ENCODE measurements at regions not wholly inside any gene's neighbourhood (a gene's known extent, or its start where the extent isn't known, plus 50 kb on each side); places are given as distances from the start of the nearest gene placed in this dataset.

DNA sequence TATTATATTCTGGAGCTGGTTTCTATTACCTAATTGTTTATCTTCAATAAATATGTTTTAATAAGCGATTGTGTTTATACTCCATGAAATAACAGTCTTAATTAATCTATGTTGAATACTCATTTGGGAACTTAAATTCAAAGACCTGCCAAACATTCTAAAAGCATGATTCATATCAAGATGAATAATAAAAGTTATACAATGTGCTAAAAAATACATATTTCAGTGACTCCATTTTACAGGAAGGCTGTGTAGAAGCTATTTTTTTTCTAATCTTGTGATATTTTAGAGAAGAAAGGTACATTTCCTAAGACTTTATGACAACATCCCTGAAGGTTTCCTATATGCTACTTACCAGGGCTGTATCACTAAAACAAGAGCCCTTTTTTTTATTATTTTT, 417.9 kb downstream of the NFIB start:
- DNase-seq: no peak

DNA sequence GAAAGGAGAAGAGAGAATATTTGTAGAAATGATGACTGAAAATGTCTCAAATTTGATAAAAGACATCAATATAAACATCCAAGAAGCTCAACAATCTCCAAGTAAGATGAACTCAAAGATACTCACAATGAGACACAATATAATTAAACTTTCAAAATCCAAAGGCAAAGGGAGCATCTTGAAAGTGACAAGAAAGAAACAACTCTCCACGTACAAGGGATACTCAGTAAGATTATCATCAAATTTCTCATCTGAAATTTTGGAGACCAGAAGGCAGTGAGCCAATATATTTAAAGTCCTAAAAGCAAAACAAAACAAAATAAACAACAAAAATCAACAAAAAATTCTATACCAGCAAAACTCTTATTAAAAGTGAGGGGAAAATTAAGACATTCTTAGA, 428.7 kb downstream of the NFIB start:
- no peak for DNase-seq

DNA sequence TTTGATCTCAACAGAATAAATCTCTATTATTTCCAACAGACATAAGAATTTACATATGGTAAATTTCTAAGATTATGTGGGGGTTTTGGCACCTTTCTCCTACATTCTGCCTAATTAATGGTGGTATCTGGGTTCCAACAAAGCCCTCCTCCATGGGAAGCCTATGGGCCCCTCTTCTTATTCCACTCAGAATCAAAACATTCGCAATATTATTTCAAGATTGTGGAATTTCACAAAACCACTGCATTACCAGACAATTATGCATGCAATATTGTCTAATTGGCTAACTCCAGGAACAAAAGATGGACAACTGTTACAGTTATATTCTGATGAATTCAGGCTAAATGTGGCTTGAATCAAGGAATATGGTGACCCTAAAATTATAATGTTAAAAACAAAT, 434.0 kb downstream of the NFIB start:
- no peak for DNase-seq

DNA sequence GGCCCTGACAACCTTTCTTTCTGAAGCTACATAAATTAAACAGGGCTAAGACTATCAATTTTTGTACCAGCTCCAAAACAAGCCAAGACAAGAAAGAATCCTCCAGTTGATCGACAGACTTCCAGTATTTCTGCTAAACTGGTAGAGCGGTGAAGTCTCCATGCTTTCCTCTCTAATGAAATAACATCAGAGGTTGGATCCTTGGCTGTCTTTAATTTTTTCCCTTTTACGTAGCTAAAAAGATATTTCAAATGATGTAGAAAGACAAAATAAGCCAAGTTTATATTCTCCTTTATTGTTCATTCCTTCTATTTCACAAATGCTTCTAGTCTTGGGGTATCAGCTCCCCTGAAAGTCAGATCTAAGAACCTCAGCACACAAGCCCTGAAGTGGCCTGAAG, 434.9 kb downstream of the NFIB start:
- no peak for DNase-seq

DNA sequence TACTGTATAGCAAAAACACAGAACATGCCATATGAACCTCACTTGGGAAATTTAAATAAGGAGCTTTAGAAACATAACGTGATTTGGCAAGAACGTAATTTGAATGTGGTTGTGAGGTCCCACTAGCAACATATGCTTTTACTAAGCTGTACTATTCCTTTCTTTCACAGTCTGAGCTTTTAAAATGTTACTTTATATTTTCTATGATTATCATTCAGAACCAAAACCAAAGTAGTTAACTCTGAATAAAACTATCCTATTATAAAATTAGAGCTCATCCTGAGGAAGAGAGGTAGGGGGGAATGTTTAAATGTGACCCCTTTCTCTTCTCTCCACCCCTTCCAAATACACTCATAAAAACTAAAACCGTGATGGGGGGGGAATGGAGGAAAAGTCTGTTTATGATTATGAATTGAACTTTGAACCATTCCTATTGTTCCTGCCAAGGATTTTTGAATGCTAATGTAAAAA, 435.7 kb downstream of the NFIB start:
- peak; percentile 73 for DNase-seq

DNA sequence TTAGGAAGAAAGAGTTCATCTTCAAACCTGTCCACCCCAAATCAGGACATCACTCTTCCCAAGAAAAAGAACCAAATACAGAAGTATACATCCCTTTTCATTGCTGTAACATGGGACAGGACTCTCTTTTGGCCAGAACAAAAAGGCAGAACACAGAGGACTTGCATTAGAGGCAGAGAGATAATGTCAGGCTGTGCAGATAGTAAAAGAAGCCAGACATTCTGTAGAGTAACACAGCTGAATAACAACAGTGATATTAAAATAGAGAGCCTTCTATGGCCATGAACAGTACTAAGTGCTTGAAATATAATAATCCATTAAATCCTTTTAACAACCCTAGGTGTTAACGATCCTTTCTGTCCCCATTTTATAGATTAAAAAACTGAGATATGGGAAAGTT, 437.2 kb downstream of the NFIB start:
- no peak for DNase-seq

DNA sequence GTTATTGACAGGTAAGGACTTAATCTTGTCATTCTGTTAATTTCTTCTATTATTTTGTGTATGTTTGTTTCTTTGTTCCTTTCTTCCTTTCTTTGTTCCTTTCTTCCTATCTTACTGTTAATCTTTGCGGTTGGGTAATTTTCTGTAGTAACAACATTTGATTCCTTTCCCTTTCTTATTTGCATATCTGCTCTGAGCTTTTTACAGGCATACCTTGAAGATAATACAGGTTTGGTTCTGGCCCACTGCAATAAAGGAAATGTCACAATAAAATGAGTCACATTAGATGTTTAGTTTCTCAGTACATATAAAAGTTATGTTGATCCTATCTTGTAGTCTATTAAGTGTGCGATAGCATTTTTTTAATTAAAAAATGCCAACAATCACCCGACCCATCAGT, 440.7 kb downstream of the NFIB start:
- DNase-seq: no peak

DNA sequence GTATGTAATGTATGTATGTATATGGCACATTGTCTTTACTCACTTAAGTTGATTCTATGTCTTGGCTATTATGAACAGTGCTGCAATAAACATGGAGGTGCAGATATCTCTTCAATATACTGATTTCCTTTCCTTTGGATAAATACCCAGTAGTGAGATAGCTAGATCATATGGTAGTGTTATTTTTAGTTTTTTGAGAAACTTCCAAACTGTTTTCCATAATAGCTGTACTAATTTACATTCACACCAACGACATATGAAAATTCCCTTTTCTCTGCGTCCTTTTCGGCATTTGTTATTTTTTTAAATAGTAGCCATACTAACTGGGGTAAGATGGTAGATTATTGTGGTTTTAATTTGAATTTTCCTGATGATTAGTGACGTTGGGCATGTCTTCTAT, 445.6 kb downstream of the NFIB start:
- DNase-seq: no peak

DNA sequence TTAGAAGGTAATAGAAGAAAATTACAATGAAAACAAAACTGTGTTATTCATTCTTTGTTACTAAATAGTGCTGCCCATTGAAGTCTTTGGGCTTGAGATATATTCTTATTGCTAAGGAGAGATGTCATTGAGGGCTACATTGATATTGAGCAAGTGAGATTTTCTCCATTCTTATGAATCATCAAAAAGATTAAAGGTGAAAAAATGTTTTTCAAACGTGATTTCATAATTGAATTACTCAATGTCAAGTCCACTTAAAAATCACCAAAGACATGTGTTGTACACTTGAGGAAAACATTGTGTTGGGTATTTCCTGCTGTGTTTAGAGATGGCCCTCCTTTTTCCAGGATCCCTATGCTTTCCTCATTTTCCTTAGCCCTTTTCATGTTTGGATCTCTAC, 448.1 kb downstream of the NFIB start:
- DNase-seq: no peak

DNA sequence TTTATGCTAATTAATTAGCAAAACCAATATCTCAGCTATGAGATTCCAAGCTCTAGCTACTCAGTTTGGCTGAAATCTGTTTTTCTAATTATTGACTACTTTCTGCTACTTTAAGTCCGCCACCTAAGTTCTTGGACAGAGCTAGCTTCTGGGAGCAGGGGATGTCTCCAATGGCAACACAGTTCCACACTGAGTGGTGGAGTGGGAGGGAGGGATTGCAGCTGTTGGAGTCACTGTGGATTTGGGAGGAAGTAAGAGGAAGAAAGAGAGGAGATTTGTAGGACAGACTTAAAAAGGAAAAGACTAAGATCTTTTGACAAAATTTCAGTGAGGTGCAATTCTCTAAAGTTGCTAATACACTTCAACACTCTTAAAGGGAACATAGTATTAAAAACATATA, 450.8 kb downstream of the NFIB start:
- DNase-seq: peak; percentile 66

DNA sequence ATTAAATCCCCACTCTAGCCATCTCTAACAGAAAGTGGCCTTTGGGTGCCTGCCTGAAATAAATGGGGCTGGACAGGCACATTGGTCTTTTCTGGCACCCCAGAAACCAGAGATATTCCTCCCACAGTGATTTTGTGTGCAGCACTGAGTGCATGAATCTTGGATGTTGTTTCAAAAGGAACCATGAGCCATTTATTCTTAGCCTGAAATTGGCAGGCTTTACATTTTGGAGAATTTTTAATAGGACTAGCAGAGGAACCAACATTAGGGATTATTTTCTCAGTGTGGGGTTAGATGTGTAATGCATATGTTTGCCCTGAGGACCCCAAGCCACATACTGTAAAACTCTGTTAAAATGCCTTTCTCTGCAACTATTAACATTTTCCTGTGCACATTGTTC, 451.3 kb downstream of the NFIB start:
- no peak for DNase-seq

DNA sequence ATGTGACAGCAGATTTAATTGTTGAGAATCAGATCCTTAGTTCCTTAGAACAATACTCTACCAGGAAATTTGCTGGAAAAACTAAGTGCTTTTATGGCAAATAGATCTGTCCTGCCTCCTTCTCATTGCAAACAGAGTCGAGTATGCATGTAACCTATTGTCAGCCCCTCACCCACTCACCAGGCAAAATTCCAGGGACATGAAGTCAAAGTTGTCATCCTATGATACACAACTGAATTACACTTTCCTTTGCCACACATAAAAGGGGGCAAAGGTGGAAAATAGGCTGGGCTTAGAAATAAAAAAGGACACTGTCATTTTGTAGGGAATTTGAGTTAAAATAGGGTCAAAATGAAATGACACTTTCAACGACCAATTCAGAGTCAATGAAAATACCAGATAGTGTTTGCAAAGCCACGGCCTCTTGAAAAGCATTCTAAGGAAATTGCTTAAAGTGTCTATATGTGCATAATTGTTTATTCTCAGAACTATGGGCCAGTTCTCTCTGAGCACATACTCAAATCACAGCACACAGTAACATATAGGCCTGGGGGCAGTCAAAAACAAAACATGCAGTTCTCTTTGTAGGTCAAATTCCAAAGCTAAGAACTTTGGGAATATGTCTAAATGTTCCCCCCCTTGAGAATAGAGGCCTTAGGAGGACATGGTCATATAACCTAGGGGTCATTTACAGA, 452.8 kb downstream of the NFIB start:
- DNase-seq: no peak

DNA sequence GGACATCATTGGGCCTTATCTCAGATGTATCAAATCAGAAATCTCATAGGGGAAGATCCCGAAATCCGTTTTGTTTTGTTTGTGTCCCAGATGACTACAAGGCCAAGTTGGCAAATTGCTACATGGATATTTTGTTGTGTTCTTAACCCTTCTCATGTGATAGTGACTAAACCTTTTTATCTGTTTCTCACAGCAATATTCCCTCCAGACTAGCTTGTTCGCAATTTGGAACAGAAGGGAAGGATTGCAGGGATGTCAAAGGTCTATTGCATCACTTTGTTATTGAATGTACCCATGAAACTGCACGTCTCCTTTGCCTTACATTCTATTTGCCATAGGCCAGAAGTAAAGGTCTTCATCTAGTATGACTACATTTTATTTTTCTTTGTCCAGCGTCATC, 453.9 kb downstream of the NFIB start:
- no peak for DNase-seq

DNA sequence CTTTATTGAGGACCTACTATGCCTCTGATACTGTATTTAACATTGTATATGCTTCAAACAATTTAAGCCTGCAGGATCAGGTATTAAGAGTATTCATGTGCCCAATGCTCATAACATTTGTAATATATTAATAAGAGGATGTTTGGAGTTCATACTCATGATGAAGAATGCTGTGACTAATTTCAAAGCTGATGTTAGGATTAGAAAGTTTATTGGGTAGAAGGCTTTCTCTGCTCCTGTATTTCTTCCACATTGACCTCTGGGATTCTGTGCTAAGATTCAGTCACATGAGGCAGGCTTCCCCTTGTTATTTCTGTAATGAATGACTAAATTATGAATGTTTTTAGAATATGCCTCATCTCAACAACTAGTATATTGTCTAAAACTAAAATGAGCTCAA, 456.4 kb downstream of the NFIB start:
- no peak for DNase-seq

DNA sequence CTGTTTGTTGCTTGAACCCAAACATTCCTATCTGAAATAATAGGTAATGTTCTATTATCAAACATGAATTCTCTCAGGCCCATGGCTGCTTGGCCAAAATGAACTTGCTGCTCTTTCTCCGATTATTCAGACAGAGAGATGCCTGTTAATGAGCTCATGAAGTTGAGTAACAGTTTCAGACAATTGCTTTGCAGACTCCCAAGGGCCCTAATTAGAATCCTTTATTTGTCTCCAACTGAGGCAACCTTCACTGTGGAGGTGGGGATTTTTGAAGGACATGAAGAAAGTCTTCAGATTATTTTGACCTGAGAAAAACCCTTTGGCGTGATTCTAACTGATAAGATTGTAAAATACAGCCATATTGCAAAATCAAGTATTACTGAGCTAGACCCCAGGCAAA, 466.7 kb downstream of the NFIB start:
- peak; percentile 37 for DNase-seq

DNA sequence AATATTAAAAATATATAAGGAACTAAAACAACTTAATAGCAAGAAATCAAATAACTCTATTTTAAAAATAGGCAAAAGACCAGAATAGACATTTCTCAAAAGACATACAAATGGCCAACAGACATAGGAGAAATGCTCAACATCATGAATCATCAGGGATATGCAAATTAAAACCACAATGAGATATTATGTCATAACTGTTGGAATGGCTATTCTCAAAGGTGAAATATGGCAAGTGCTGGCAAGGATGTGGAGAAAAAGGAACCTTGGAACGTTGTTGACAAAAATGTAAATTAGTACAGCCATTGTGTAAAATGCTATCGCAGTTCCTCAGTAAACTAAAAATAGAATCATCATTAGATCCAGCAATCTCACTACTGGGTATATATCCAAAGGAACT, 468.5 kb downstream of the NFIB start:
- no peak for DNase-seq

DNA sequence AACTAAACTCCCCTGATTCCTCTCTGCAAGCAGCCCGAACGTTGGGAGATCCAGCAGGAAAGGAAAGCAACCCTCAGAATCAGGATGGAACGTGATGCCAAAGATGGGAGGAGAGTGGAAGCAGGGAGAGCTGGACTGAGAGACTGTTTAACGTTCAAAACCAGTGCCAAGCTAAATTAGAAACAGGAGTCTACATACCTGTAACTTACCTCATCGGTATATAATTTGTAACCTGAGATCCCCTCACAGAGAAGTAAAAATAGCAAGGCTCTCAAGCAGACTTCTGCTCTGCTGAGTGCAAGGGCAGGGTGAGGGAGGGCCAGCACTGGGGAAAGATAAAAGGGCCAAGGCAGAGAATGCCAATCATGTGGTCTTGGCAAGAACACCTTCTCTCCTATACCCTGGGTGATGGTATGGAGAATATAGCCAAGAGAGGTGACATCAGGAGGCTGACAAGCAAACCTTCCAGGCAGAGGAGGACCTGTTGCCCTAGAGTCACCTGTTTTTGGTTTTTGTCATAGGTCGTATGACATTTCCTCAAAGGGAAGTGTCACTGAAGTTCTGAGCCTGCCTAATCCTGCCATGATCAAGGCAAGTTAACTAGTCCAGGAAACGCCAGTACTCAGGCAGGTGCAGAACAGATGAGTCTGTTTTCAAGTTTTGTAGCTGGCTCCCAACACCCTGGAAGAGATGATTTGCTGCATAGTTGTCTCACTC, 472.0 kb downstream of the NFIB start:
- peak; percentile 37 for DNase-seq

DNA sequence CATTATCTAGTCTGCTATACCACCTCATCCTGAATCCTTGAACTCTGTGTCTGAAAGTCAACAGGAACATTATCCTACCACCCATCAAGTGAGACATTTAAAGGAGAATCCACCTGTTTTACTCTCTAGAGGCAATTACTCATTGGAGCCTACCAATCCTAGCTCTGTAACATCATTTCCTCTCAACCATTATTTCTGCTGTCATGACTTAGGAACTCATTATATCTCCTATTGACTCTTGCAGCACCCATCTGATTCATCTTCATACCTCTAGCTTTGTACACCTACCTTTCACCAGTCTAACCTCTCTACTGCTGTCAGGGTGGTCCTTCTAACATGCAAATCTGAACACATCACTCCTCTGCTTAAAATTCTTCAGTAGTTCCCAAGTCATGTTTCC, 481.5 kb downstream of the NFIB start:
- DNase-seq: no peak

DNA sequence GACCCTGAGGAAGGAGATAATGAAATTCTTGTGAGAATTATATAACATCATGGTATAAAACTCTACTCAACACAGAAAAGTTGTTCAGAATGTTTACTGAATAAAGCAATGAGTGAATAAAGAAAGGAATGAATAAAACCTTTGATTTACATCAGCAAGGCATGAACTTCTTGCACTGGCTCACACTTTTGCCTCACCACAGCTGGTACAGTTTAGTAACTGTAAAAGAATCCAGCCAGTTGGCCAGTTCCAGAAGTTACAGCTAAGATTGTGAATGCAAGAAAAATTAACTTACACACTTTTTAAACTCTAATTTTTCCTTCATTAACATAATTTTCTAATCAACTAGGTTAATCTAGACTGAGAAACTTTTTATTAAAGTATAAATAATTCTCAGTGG, 490.9 kb downstream of the NFIB start:
- no peak for DNase-seq

DNA sequence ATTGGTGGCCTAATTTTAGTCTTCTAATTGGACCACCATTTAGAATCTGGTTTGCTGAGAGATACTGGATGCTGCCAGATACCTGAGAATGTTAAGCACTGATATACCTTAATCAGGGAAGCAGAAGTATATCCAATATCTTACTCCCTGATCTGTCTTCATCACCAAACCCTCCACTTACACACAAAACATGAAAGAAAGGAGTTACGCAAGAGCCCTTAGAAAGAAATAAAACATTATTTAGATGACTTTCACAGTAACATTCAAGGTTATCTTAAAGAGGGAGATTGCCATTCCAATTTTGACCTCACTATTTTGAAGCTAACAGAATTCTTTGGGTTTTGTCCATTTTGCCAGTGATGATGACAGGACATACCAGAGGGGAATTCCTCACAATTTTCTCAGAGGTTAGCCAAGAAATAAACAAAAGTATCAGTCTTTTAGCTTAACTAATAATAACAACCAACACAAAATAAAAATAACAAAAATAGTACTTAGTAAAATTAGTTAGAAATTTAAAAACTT, 496.1 kb downstream of the NFIB start:
- DNase-seq: no peak

DNA sequence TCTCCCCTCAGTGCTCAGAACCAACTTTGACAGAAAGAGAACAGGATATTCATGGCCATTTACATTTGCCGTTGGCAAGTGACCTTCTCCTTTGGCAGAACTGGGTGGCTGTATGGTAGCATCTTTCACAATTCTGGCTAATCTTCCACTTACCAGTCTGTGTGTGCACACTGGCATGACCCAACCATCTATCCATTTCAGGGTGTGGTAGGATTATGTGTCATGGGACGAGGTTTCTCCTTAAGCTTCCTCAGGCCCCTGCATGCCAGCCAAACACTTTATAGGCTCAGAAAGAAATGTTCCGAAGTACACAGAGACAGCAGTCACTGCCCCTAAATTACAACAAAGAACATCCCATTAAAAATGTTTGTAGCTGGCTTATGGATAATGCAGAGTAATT, 497.1 kb downstream of the NFIB start:
- no peak for DNase-seq

DNA sequence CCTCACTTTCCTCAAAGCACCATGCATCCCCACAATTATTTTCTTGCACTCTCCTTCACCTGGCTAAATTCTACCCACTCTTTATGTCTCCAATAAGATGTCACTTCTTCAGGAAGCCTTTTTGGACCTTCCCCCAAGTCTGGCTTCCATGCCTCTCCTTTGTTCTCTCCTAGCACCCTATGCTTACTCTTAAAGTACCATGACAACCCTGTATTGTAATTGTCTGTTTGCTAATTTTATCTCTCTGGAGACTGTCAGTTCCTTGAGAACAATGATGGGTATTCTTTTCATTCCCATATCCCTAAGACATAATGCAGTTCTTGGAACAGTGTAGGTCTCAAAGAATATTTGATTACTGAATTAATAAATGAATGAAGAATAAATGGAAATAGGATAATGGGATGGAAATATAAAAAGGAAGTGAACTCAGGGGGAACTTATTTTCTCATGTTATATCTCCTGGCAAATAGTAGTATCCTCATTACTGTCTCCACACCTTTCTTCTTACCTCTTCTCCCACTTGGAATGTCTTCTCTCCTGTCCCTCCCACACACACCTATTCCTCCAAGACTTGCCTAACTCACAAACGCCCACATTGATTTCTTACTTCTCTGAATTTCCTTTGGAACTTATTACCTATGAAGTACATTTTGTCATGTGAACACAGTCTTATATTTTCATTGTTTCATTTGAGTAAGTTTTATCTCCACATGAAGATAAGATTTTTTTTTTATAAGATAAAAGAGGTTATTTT, 499.1 kb downstream of the NFIB start:
- DNase-seq: no peak

DNA sequence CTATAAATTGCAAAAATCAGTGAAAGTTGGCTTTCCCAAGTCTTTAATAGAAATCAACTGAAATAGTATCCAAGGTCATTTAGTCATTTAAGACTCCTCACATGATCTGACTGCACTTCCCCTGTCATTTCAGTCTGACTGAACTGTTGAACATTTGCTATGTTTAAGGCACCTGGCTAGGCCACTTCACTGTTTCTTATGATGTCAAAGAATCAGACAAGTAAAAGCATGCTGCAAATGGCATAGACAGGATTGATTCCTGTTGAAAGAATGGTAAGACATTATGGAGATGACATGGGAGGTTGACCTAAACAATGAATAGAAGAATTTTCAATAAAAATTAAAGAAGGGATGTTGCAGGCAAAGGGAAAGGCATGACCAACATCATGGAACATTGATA, 502.1 kb downstream of the NFIB start:
- DNase-seq: no peak

DNA sequence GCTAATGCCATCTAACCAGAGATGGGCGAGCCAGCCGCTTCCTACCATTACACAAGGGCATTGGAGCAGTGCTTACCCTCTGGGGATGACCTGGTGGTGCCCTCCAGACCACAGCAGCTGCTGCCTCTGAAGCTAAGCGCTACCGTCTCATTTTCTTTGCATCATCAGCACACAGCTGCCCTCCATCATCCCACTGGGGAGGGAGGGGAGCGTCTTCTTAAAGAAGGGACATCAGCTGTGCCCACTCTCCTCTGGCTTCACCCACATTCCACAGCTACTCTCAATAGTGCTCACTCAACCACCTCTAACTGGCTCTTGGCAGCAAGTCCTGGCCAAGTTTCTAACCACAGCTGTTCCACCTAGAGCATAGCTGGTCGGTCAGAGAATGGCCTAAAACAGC, 503.4 kb downstream of the NFIB start:
- peak; percentile 21 for DNase-seq
